ENCODE measurements at regions not wholly inside any gene's neighbourhood (a gene's known extent, or its start where the extent isn't known, plus 50 kb on each side); places are given as distances from the start of the nearest gene placed in this dataset.
"Not testable (repeated sequence)": the region's sequence is repeated elsewhere in the genome, so short reads cannot be mapped to it uniquely, and the experiment has no call there.

DNA sequence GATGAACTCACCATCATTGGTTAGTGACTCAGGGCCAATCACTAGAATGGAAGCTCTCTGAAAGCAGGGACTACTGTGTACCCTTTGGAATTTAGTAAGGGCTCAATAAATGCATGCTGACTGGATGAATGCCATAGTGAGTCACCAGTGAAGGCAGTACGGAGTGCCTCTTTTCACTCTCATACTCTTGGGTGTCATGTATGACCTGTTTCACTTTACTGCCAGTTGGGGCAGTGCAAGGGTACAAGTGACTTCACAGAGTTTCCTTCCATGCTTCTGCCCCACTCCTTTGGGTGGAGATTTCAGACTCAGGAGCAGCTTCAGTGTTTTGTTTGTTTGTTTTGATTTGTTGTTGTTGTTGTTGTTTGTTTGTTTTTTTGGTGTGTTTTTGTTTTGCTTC, 57.7 kb downstream of the SOX3 start:
- no peaks in the 10 kb centered on the region for H3K9me3 Mint-ChIP-seq
- H3K4me1 Mint-ChIP-seq (ENCODE audit: low read depth) = no peaks in the 10 kb centered on the region
- H3K4me3 Mint-ChIP-seq = no peak overlapping the region
- no peaks in the 10 kb centered on the region for H3K27me3 Mint-ChIP-seq (ENCODE audit: insufficient read depth)
- no peaks in the 10 kb centered on the region for H3K36me3 Mint-ChIP-seq (ENCODE audit: low read depth)
- intact Hi-C loops (cut with micrococcal nuclease) = no loop called here
- no peak overlapping the region for H3K27ac Mint-ChIP-seq
- no peak for DNase-seq (ENCODE audit: low spot score)

DNA sequence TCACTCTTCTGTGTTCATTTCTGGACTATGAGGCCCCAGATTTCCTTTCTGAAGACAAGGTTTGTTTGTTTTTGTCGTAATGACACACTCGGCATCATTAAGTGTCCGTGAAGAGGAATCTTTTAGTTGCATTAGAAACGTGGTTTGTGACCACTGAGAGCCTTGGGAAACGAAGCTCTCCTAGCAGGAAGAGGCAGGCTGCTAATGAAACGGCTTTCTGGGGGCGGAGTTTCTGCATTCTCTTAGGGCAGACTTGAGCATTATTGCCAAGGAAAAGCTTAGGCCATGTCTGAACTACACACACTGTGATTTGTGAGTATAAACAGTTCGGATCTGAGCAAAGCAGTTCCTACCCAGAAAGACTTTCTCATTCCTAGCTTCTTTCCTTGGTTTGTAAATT, 64.0 kb downstream of the SOX3 start:
- Mint-ChIP-seq H3K27ac (no peak overlapping the region), H3K27me3 (ENCODE audit: insufficient read depth) (no peaks in the 10 kb centered on the region), H3K36me3 (ENCODE audit: low read depth) (no peaks in the 10 kb centered on the region)

DNA sequence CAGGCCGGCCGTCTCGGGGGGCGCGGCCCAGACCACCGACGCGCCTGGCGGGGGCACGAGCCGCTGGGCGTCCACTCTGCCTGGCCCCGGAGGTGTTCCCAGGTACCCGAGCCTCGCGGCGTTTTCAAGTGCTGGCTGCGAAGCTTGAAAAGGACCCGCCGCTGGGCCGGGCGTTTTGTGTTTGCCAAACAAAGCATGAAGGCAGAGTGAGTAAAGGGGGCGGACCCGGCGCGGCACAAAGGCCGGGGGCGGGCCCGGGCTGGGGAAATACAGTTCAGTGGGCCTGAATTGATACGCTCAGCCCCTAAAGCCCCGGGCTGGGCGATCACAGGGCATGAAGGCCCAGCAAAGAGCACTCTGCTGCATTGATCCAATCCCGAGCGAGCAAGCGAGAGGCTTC, 65.4 kb downstream of the SOX3 start:
- intact Hi-C loops (cut with micrococcal nuclease) = no loop called here
- DNase-seq (ENCODE audit: low spot score) = no peak

More for the DNA sequence above, 64.0 kb downstream of the SOX3 start:
- no peak for DNase-seq (ENCODE audit: low spot score)
- H3K4me1 Mint-ChIP-seq (ENCODE audit: low read depth) = no peaks in the 10 kb centered on the region
- intact Hi-C loops (cut with micrococcal nuclease) = no loop called here
- H3K4me3 Mint-ChIP-seq = no peak overlapping the region
- no peaks in the 10 kb centered on the region for H3K9me3 Mint-ChIP-seq

DNA sequence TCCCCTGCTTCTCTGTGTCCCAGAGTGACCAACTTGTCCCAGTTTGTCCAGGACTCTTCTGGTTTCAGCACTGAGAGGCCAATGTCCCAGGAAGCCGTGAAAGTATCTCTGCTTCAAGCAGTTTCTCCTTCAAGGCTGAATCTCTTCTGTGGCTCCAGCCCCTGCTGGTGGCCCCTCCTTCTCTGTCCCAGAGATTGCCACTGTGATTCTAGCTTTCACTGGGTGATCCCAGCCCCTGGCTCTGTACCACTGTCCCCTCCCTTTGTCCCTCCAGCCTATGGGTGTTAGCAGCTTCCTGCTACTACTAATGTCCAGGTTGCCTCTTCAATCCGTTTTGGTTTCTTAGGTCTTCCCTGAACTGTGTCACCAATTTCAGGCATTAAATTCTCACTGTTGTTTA, 70.5 kb downstream of the SOX3 start:
- no peaks in the 10 kb centered on the region for H3K9me3 Mint-ChIP-seq
- no peaks in the 10 kb centered on the region for H3K27me3 Mint-ChIP-seq (ENCODE audit: insufficient read depth)
- H3K27ac Mint-ChIP-seq = no peak overlapping the region
- intact Hi-C loops (cut with micrococcal nuclease) = no loop called here
- no peaks in the 10 kb centered on the region for H3K4me1 Mint-ChIP-seq (ENCODE audit: low read depth)
- no peak overlapping the region for H3K4me3 Mint-ChIP-seq
- no peak for DNase-seq (ENCODE audit: low spot score)
- no peaks in the 10 kb centered on the region for H3K36me3 Mint-ChIP-seq (ENCODE audit: low read depth)

More for the DNA sequence above, 65.4 kb downstream of the SOX3 start:
- no peaks in the 10 kb centered on the region for H3K4me1 Mint-ChIP-seq (ENCODE audit: low read depth)
- H3K36me3 Mint-ChIP-seq (ENCODE audit: low read depth) = no peaks in the 10 kb centered on the region
- no peaks in the 10 kb centered on the region for H3K27me3 Mint-ChIP-seq (ENCODE audit: insufficient read depth)
- H3K9me3 Mint-ChIP-seq = no peaks in the 10 kb centered on the region
- H3K27ac Mint-ChIP-seq = no peak overlapping the region
- H3K4me3 Mint-ChIP-seq = no peak overlapping the region

DNA sequence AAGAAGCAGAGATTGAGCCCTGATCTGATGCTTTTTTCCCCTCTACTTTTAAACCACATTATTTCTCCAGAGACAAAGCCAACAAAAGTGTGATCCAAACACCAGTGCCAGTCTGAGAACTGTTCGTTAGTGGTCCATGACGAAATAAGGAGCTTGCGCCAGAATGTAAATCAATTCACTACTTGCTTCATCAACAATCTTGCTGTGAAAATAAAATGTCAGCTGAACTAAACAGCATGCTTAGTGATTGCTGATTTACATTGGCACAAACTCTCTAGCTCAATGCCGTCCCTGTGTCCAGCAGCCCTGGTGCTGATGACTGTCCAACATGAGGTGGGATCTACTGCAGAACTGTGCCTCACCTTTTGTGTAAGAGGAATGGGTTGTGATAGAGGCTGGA, 71.3 kb downstream of the SOX3 start:
- H3K27me3 Mint-ChIP-seq (ENCODE audit: insufficient read depth) = no peaks in the 10 kb centered on the region
- H3K9me3 Mint-ChIP-seq = no peaks in the 10 kb centered on the region
- no peak overlapping the region for H3K27ac Mint-ChIP-seq
- H3K4me3 Mint-ChIP-seq = no peak overlapping the region
- H3K4me1 Mint-ChIP-seq (ENCODE audit: low read depth) = no peaks in the 10 kb centered on the region
- no peaks in the 10 kb centered on the region for H3K36me3 Mint-ChIP-seq (ENCODE audit: low read depth)
- DNase-seq (ENCODE audit: low spot score) = no peak
- intact Hi-C loops (cut with micrococcal nuclease) = no loop called here

DNA sequence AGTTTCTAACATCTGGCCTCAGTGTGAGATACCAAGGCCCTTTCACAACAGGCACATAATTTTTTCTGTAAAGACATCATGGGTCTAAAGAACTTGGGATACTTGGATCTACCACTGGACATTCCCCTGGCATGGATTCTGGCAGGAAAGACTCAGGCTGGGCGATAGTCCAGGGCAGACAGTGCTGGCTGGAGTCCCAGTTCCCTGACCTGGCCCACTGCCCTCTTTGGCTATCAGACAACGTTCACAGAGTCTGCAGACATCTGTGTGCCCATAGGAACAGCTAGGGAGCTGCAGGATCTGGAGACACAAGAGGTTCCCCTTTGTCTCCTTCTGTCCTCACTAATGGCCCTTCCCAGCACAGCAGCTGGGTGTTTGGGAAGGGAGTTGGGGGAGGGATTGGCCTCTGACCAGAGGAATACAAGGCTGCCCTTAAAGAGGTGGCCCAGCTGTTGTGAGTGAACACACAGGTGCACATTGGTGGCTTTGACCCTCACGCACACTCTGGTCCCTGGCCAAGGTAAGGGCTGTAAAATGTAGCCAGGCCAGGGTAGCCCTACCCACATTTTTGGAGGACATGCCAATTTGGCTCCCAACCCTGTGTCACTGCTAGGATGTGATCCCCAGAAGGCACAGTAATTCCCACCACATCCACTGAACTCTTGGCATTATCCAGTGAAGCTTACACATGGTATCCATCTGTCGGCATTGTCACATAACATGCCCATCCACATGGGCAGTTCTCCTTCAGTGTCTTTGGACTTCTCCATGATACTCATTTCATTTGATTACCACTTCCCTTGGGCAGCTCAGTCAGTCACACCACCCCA, 72.3 kb downstream of the SOX3 start:
- H3K9me3 Mint-ChIP-seq = no peaks in the 10 kb centered on the region
- no peaks in the 10 kb centered on the region for H3K27me3 Mint-ChIP-seq (ENCODE audit: insufficient read depth)
- H3K36me3 Mint-ChIP-seq (ENCODE audit: low read depth) = no peaks in the 10 kb centered on the region
- no peak overlapping the region for H3K4me3 Mint-ChIP-seq
- no peak for DNase-seq (ENCODE audit: low spot score)
- no peak overlapping the region for H3K27ac Mint-ChIP-seq
- H3K4me1 Mint-ChIP-seq (ENCODE audit: low read depth) = no peaks in the 10 kb centered on the region
- intact Hi-C loops (cut with micrococcal nuclease) = no loop called here

DNA sequence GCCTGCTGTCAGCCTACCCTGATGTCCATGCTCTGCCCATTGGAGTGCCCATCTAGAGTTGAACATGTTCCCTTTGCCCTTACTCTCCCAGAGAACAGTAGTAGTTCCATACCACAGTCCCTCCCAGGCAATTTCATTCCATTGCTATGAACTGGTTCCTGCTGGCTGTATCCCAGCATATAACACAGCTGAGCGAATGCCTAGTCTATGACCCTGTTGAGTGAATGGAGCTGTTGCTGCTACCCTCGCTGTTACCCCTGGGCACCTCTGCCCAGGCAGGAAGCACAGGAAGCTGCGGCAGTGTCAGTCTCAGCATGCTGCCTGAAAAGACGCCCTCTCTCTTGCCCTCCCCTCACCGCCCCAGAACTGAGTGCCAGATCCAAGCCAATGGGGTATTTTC, 73.3 kb downstream of the SOX3 start:
- H3K4me1 Mint-ChIP-seq (ENCODE audit: low read depth) = no peaks in the 10 kb centered on the region
- H3K36me3 Mint-ChIP-seq (ENCODE audit: low read depth) = no peaks in the 10 kb centered on the region
- H3K27me3 Mint-ChIP-seq (ENCODE audit: insufficient read depth) = no peaks in the 10 kb centered on the region
- no peaks in the 10 kb centered on the region for H3K9me3 Mint-ChIP-seq
- no peak overlapping the region for H3K4me3 Mint-ChIP-seq
- intact Hi-C loops (cut with micrococcal nuclease) = no loop called here
- no peak overlapping the region for H3K27ac Mint-ChIP-seq
- DNase-seq (ENCODE audit: low spot score) = no peak

DNA sequence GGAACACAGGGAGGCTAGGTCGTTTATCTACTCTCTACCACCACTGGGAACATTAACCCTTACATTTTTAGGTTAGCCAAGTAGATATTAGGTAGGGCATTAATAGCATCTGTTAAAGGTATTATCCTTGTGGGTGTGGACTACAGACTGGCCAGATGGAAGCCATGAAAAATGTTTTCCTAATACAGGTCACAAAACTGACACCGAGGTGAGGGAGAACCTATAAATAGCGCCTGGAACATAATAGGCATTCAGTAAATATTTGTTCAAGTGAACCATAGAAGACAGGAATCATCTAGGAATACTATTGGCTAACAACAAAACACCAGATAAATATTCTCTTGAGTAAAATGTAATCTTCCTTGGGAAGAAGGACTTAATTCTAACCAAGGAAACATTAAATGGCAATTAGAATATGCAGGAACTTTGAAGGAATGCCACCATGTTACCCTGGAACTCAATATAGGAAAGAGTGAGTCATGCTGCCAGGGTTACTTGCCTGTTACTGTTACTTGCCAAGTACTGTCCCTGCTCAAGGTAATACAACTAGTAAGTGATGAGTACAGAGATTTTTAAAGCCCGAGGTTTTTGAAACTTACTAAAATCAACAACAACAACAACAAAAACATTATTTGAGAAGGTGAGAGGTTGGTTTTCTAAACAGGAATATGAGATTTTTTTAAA, 79.0 kb downstream of the SOX3 start:
- Mint-ChIP-seq H3K36me3 (ENCODE audit: low read depth) (no peaks in the 10 kb centered on the region), H3K9me3 (no peaks in the 10 kb centered on the region), H3K4me3 (no peak overlapping the region), H3K27me3 (ENCODE audit: insufficient read depth) (no peaks in the 10 kb centered on the region), H3K27ac (no peak overlapping the region), H3K4me1 (ENCODE audit: low read depth) (no peaks in the 10 kb centered on the region)
- DNase-seq (ENCODE audit: low spot score) = no peak
- intact Hi-C loops (cut with micrococcal nuclease) = no loop called here

DNA sequence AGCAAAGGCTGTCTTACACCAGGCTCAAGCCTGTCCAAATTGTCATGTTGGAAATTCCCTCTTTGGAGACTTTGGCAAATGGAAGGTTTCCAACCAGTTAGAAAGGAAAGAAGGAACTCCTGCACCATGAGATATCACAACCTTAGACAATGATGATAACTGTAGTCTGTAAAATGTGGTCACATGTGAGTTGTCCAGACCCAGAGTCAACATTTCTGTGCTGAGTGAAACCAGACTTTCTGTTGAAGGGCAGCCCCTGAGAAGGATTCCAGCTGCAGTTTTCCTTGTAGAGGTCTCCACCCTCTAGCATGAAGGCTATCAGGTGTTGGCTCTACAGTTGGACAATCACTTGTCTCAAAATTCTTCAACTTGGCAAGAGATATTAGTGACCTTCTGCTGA, 82.4 kb downstream of the SOX3 start:
- H3K4me3 Mint-ChIP-seq = no peak overlapping the region
- DNase-seq (ENCODE audit: low spot score) = no peak
- H3K4me1 Mint-ChIP-seq (ENCODE audit: low read depth) = no peaks in the 10 kb centered on the region
- no peak overlapping the region for H3K27ac Mint-ChIP-seq
- no peaks in the 10 kb centered on the region for H3K27me3 Mint-ChIP-seq (ENCODE audit: insufficient read depth)
- H3K36me3 Mint-ChIP-seq (ENCODE audit: low read depth) = no peaks in the 10 kb centered on the region
- intact Hi-C loops (cut with micrococcal nuclease) = no loop called here
- H3K9me3 Mint-ChIP-seq = no peaks in the 10 kb centered on the region

DNA sequence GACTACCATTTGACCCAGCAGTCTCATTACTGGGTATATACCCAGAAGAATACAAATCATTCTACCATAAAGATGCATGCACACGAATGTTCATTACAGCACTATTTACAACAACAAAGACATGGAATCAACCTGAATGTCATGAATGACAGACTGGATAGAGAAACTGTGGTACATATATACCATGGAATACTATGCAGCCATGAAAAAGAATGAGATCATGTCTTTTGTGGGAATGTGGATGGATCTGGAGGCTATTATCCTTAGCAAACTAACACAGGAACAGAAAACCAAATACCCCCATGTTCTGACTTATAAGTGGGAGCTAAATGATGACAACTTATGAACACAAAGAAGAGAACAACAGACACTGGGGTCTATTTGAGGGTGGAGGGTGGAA, 102.7 kb downstream of the SOX3 start:
- H3K4me1 Mint-ChIP-seq (ENCODE audit: low read depth); H3K27ac Mint-ChIP-seq; DNase-seq (ENCODE audit: low spot score); H3K27me3 Mint-ChIP-seq (ENCODE audit: insufficient read depth); H3K4me3 Mint-ChIP-seq; intact Hi-C loops (cut with micrococcal nuclease); H3K36me3 Mint-ChIP-seq (ENCODE audit: low read depth); H3K9me3 Mint-ChIP-seq: not testable (repeated sequence)

DNA sequence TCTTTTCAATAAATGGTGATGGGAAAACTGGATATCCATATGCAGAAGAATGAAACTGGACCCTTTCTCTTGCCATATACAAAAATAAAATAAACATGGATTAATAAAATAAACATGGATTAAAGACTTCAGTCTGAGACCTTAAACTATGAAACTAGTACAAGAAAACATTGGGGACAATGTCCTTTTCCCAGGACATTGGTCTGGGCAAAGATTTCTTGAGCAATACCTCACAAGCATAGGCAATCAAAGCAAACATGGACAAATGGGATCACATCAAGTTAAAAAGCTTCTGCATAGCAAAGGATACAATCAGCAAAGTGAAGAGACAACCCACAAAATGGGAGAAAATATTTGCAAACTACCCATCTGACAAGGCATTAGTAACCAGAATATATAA, 108.5 kb downstream of the SOX3 start:
- H3K4me1 Mint-ChIP-seq (ENCODE audit: low read depth); H3K4me3 Mint-ChIP-seq; H3K27ac Mint-ChIP-seq; intact Hi-C loops (cut with micrococcal nuclease); H3K9me3 Mint-ChIP-seq; H3K36me3 Mint-ChIP-seq (ENCODE audit: low read depth); H3K27me3 Mint-ChIP-seq (ENCODE audit: insufficient read depth); DNase-seq (ENCODE audit: low spot score): not testable (repeated sequence)

DNA sequence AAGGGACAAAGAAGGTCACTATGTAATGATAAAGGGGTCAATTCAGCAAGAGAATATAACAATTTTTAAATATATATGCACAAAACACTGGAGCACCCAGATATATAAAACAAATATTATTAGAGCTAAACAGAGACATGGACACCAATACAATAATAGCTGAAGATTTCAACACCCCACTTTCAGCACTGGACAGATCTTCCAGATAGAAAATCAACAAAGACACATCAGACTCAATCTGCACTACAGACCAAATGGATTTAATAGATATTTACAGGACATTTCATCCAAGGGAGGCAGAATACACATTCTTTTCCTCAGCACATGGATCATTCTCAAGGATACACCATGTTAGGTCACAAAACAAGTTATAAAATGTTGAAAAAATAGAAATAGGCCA, 111.4 kb downstream of the SOX3 start:
- H3K4me3 Mint-ChIP-seq = no peak overlapping the region
- intact Hi-C loops (cut with micrococcal nuclease) = no loop called here
- H3K27ac Mint-ChIP-seq = no peak overlapping the region

DNA sequence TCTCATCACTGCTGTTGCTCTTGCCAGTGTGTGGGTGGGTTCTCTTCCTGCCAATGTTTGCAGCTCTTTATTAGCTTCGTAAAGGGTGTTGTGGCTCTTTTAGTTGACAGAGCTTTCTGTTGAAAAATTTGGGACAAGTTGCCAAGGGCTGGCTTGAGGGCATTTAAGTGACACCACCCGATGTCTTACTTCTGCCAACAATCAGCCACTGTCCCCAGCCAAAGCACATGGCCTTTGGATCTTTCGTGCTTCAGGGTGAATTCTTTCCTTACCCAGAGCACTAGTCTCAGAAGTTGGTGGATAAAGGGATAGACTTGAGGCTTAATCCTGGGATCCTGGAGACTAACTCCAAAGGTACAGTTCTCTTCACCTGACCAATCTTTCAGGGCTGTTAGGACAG, 113.6 kb downstream of the SOX3 start:
- no peaks in the 10 kb centered on the region for H3K9me3 Mint-ChIP-seq
- no peaks in the 10 kb centered on the region for H3K27me3 Mint-ChIP-seq (ENCODE audit: insufficient read depth)
- no peak overlapping the region for H3K27ac Mint-ChIP-seq
- H3K4me3 Mint-ChIP-seq = no peak overlapping the region
- H3K36me3 Mint-ChIP-seq (ENCODE audit: low read depth) = no peaks in the 10 kb centered on the region
- no peak for DNase-seq (ENCODE audit: low spot score)
- intact Hi-C loops (cut with micrococcal nuclease) = no loop called here
- no peaks in the 10 kb centered on the region for H3K4me1 Mint-ChIP-seq (ENCODE audit: low read depth)

More for the DNA sequence above, 111.4 kb downstream of the SOX3 start:
- H3K9me3 Mint-ChIP-seq = no peaks in the 10 kb centered on the region
- DNase-seq (ENCODE audit: low spot score) = no peak
- no peaks in the 10 kb centered on the region for H3K36me3 Mint-ChIP-seq (ENCODE audit: low read depth)
- no peaks in the 10 kb centered on the region for H3K4me1 Mint-ChIP-seq (ENCODE audit: low read depth)
- H3K27me3 Mint-ChIP-seq (ENCODE audit: insufficient read depth) = no peaks in the 10 kb centered on the region
